HEK293 (cell line): ENCODE measurements at regions not wholly inside any gene's neighbourhood (a gene's known extent, or its start where the extent isn't known, plus 50 kb on each side); places are given as distances from the start of the nearest gene placed in this dataset.

ENCODE experiments used
- GLI4 ChIP-seq: fragments of 450-650 bp; formaldehyde crosslinking; IDR thresholded peaks from 2 replicates; pipeline ENCODE4 v1.5.1; 2016; ENCODE audit warnings: missing biosample characterization, missing genetic modification characterization
- KLF1 ChIP-seq: fragments of 450-650 bp; formaldehyde crosslinking; IDR thresholded peaks from 2 replicates; pipeline ENCODE4 v1.5.1; 2016; ENCODE audit warnings: missing biosample characterization, missing genetic modification characterization
- PRDM6 ChIP-seq: fragments of 450-650 bp; formaldehyde crosslinking; IDR thresholded peaks from 2 replicates; pipeline ENCODE4 v1.5.1; 2017; ENCODE audit warnings: missing biosample characterization, missing genetic modification characterization
- YY1 ChIP-seq: fragments of 450-650 bp; formaldehyde crosslinking; IDR thresholded peaks from 2 replicates; pipeline ENCODE4 v1.5.1; 2018; ENCODE audit warnings: missing biosample characterization, missing genetic modification characterization
- ZNF311 ChIP-seq: fragments of 450-650 bp; formaldehyde crosslinking; IDR thresholded peaks from 2 replicates; pipeline ENCODE4 v1.5.1; 2017; ENCODE audit warnings: missing biosample characterization, missing genetic modification characterization, borderline replicate concordance

GRCh38 chr12:98294051-98294805, 221.2 kb upstream of the TMPO start:
- TF ChIP-seq ZNF311 (tag by site-specific recombination): no peak
- TF ChIP-seq KLF1 (tag by site-specific recombination): no peak
- TF ChIP-seq GLI4 (tag by site-specific recombination): no peak
- TF ChIP-seq PRDM6 (tag by site-specific recombination): no peak
- TF ChIP-seq YY1 (tag by site-specific recombination): no peak
